ENCODE measurements at regions not wholly inside any gene's neighbourhood (a gene's known extent, or its start where the extent isn't known, plus 50 kb on each side); places are given as distances from the start of the nearest gene placed in this dataset.

DNA sequence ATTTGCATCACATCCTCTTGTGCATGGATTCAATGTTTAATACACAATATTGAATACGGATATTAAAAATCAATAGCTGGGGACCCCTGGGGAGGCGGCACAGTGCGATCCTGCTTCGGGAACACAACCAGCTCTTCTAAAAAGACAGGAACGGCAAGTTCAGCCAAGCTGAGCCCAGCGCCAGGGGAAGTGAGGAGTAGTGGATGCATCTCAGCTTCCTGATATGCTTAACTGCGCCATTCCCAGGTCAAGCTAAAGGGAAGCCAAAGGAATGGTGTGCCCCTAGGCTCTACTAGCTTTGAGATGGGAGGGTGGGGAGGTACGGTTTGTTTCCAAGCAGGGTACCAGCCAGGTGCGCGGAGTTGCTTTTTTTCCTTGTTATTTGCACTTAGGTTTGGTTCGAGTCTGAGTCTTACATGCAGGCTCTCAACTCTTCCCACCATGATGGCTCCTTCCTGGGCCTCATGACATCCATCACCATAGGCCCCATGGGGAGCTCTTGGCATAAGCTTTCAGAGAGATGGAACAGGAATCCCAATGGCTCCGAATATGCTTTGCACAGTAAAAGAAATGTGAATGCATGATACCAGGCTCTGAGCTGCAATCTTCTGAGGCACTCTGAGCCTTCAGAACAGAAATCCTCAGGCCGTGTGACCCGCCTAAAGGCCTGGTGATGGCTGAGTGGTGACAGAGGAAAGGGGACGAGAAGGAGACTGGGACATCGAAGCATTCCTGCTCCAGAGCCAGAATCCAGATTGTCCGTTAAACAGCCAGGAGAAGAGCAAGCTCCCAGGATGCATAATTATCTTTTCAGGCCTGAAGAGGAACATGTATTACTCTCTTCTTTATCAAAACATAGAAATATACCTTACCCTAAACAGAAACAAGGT is 51.8 kb upstream of the BCOR start:
- no peak overlapping the region for H3K4me3 ChIP-seq (ENCODE audit: control insufficient read depth, low read depth, low read length)
- TF ChIP-seq, protein P1, sequence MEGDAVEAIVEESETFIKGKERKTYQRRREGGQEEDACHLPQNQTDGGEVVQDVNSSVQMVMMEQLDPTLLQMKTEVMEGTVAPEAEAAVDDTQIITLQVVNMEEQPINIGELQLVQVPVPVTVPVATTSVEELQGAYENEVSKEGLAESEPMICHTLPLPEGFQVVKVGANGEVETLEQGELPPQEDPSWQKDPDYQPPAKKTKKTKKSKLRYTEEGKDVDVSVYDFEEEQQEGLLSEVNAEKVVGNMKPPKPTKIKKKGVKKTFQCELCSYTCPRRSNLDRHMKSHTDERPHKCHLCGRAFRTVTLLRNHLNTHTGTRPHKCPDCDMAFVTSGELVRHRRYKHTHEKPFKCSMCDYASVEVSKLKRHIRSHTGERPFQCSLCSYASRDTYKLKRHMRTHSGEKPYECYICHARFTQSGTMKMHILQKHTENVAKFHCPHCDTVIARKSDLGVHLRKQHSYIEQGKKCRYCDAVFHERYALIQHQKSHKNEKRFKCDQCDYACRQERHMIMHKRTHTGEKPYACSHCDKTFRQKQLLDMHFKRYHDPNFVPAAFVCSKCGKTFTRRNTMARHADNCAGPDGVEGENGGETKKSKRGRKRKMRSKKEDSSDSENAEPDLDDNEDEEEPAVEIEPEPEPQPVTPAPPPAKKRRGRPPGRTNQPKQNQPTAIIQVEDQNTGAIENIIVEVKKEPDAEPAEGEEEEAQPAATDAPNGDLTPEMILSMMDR (conservative IDR thresholded peaks at IDR 0.05; ENCODE audit: control insufficient read depth, insufficient read depth, low read depth, low read length): no peak
- no peak for DNase-seq (ENCODE audit: low read depth)

DNA sequence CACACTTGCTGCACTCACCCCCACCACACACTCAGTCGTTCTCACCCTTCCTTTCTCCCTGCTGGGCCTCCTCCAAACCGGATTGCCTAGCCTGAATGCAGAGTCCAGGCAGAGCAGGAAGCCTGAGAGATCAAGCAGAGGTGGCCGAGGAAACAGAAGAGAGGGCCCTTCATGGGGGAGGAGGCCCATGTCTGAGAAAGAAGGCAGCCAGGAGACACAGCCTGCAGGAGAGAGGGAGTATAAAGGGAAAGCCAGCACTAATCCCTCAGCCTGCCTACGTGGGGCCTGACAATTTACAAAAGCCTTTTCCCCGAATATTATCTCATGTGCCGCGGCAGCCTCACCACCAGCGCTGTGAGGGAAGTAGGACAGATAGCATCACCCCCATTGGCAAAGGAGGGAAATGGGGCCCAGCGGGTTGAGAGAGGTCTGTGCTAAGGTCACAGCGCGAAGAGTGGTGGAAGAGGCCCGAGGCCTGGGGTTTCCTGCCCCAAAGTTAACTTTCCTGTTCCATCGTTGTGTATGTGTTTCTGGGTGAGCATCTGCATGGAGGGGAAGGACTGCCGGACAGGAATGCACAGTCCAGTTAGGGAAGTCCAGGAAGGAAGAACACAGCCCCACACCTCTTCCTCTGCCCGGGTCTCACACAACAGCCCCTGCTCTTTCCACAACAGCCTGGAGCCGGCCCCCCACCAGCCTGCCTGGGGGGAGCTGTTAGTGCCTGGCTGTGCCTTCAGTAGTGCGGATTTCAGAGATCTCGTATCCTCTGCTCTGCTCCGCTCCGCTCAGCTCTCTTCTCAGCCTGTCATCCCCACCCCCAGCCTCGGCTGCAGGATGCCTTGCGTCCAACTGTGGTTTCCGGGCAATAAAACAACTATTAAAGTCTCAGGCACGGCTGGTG is 50.9 kb upstream of the BCOR start:
- TF ChIP-seq, protein P1 (conservative IDR thresholded peaks at IDR 0.05; ENCODE audit: control insufficient read depth, insufficient read depth, low read depth, low read length): no peak
- H3K4me3 ChIP-seq (ENCODE audit: control insufficient read depth, low read depth, low read length): no peak overlapping the region
- no peak for DNase-seq (ENCODE audit: low read depth)

DNA sequence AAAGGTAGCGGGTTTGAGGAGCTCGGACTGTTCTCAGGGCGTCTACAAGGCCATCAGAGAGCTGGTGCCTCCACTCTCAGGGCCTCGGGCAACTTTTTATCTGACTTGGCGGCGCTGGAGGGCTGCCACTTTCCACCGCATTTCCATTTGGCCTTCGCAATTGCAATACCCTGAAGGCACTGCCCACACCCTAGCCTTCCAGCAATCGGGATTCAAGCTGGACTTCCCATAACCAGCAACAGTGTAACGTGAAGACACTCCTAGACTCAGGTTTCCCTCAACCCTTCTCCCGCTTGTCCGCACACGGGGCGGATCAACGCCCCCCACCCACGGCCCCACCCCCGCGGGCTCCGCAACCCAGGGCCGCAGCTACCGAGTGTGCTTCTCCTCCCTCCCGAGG is 50.2 kb upstream of the BCOR start:
- TF ChIP-seq, protein P1 (conservative IDR thresholded peaks at IDR 0.05; ENCODE audit: control insufficient read depth, insufficient read depth, low read depth, low read length): no peak
- H3K4me3 ChIP-seq (ENCODE audit: control insufficient read depth, low read depth, low read length): no peak overlapping the region
- DNase-seq (ENCODE audit: low read depth): no peak

Measured in fibroblast of mammary gland (primary cell).